K562 (cell line): ENCODE measurements at regions not wholly inside any gene's neighbourhood (a gene's known extent, or its start where the extent isn't known, plus 50 kb on each side); places are given as distances from the start of the nearest gene placed in this dataset.

Experiments
- CBFA2T2 ChIP-seq: fragments of 450-650 bp; conservative IDR thresholded peaks from 2 replicates; pipeline ENCODE4 v1.6.1; 2017; ENCODE audit warnings: mild to moderate bottlenecking
- CBFB ChIP-seq: sonication (generic); formaldehyde crosslinking; IDR thresholded peaks from 2 replicates; pipeline ENCODE4 v1.4.0; 2020; ENCODE audit warnings: mild to moderate bottlenecking, missing genetic modification reagents
- CHD2 ChIP-seq: IDR thresholded peaks from 2 replicates; pipeline ENCODE4 v1.6.1; 2011; ENCODE audit warnings: low read depth, low read length
- FOXM1 ChIP-seq, 2 experiments: fragments of 450-650 bp in 1 of 2; sonication (generic) in 1 of 2; formaldehyde crosslinking in 1 of 2; IDR thresholded peaks; 2 replicates each; pipeline versions ENCODE4 v1.6.1 to v1.9.0; 2017 to 2022; ENCODE audit warnings: low read depth in 2 of 2, mild to moderate bottlenecking in 2 of 2, missing genetic modification reagents in 1 of 2, moderate library complexity in 1 of 2
- HDAC3 ChIP-seq: fragments of 450-650 bp; IDR thresholded peaks from 2 replicates; pipeline ENCODE4 v1.6.1; 2018; ENCODE audit warnings: borderline replicate concordance, mild to moderate bottlenecking, moderate library complexity; ENCODE audit not compliant: partially characterized antibody
- HDAC6 ChIP-seq: IDR thresholded peaks from 2 replicates; pipeline ENCODE4 v1.6.1; 2012; ENCODE audit warnings: low read depth, mild to moderate bottlenecking, control low read depth, inconsistent platforms, low read length, moderate library complexity
- MTA2 ChIP-seq: fragments of 450-650 bp; IDR thresholded peaks from 2 replicates; pipeline ENCODE4 v1.6.1; 2016; ENCODE audit warnings: low read depth
- MYNN ChIP-seq, 2 experiments: sonication (generic); formaldehyde crosslinking in 1 of 2; IDR thresholded peaks; 2 replicates each; pipeline versions ENCODE4 v1.5.0 to v1.6.1; 2016 to 2020; ENCODE audit warnings: antibody characterized with exemption in 1 of 2, missing genetic modification reagents in 1 of 2
- NR4A1 ChIP-seq, 2 experiments: fragments of 250-450 bp in 1 of 2; fragments of 450-650 bp in 1 of 2; sonication (Bioruptor Pico) in 1 of 2; IDR thresholded peaks; 2 replicates each; pipeline versions ENCODE4 v1.4.0 to v1.6.1; 2016 to 2020; ENCODE audit warnings: mild to moderate bottlenecking in 2 of 2, missing compliant biosample characterization in 1 of 2, missing genetic modification characterization in 1 of 2, moderate library complexity in 1 of 2
- POLR2A ChIP-seq: fragments of 450-650 bp; conservative IDR thresholded peaks from 2 replicates; pipeline ENCODE4 v1.6.1; 2016
- RBBP5 ChIP-seq: fragments of 200-600 bp; sonication (generic); IDR thresholded peaks from 2 replicates; pipeline ENCODE4 v1.6.1; 2012; ENCODE audit warnings: borderline replicate concordance, mild to moderate bottlenecking, low read length, control low read depth, inconsistent platforms; ENCODE audit not compliant: insufficient read depth, poor library complexity, severe bottlenecking
- TRIM24 ChIP-seq, 2 experiments: fragments of 450-650 bp; IDR thresholded peaks; 2 replicates each; pipeline ENCODE4 v1.6.1; 2016
- XRCC3 ChIP-seq: fragments of 450-650 bp; IDR thresholded peaks from 2 replicates; pipeline ENCODE4 v1.6.1; 2017; ENCODE audit warnings: mild to moderate bottlenecking, moderate library complexity
- ZNF431 ChIP-seq: sonication (generic); formaldehyde crosslinking; IDR thresholded peaks from 2 replicates; pipeline ENCODE4 v1.8.0; 2022; ENCODE audit warnings: mild to moderate bottlenecking, missing genetic modification reagents
- ZNF444 ChIP-seq: fragments of 250-450 bp; sonication (Bioruptor Pico); IDR thresholded peaks from 2 replicates; pipeline ENCODE4 v1.4.0; 2020; ENCODE audit warnings: mild to moderate bottlenecking, moderate library complexity
- TF ChIP-seq, protein P1 (sequence below), 2 experiments: IDR thresholded peaks in 1 of 2; conservative IDR thresholded peaks in 1 of 2; 2 replicates each; pipeline ENCODE4 v1.6.1; 2016; ENCODE audit warnings: low read depth in 2 of 2, mild to moderate bottlenecking in 1 of 2, missing compliant biosample characterization in 1 of 2, missing genetic modification characterization in 1 of 2, moderate library complexity in 1 of 2
- TF ChIP-seq, protein P2 (sequence below): fragments of 450-650 bp; formaldehyde crosslinking; IDR thresholded peaks from 2 replicates; pipeline ENCODE4 v1.4.0; 2020; ENCODE audit warnings: mild to moderate bottlenecking, moderate library complexity
- TF ChIP-seq, protein P3 (sequence below): IDR thresholded peaks from 3 replicates; pipeline ENCODE4 v1.6.1; 2011; ENCODE audit warnings: borderline replicate concordance, mild to moderate bottlenecking; ENCODE audit not compliant: insufficient read length, insufficient read depth
- TF ChIP-seq, protein P4 (sequence below): fragments of 450-650 bp; IDR thresholded peaks from 2 replicates; pipeline ENCODE4 v1.6.1; 2017; ENCODE audit warnings: antibody characterized with exemption, mild to moderate bottlenecking

DNA sequence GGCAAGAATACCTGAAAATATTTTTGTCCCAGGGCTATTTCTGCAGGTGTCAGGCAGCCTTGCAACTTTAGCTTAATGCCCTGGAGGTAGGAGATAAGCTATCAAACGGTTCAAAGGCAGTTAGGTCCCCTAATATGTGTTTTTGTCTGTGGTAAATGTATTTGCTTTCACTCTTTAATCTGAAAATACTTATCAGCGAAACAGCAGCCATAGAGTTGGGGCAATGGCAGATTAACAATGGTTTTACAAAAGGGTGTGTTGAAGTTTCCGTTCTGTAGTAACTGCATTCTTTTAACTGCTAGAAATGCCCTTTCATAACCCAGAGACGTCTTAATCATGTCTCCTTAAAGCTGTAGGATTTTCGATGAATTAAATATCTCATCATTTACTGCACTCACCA lies 265.0 kb upstream of the TRIB2 start (continued):
- TF ChIP-seq MTA2 (peak; percentile 70), CBFB (CRISPR knock-in tag) (no peak), HDAC3 (peak; percentile 67), NR4A1 (CRISPR knock-in tag; IDR thresholded peaks at IDR 0.05) (no peak), NR4A1 (tag; IDR thresholded peaks at IDR 0.05) (peak; percentile 49; the same call in 1 of the 2 replicates), ZNF431 (CRISPR knock-in tag) (no peak), MYNN (IDR thresholded peaks at IDR 0.05) (0 out of 2 replicates have a peak, but pooled peaks have one; percentile 14), MYNN (CRISPR knock-in tag; IDR thresholded peaks at IDR 0.05) (no peak), RBBP5 (peak; percentile 38), XRCC3 (no peak), ZNF444 (CRISPR knock-in tag) (no peak), CHD2 (no peak), CBFA2T2 (peak; percentile 92), TRIM24 (IDR thresholded peaks at IDR 0.05) (peak; percentile 37 to 89; a peak in 3 of 4 replicates), FOXM1 (IDR thresholded peaks at IDR 0.05; ENCODE audit: low read depth) (peak; percentile 81), FOXM1 (CRISPR knock-in tag; IDR thresholded peaks at IDR 0.05; ENCODE audit: low read depth) (no peak), POLR2A (no peak), HDAC6 (no peak)
- TF ChIP-seq, protein P1, sequence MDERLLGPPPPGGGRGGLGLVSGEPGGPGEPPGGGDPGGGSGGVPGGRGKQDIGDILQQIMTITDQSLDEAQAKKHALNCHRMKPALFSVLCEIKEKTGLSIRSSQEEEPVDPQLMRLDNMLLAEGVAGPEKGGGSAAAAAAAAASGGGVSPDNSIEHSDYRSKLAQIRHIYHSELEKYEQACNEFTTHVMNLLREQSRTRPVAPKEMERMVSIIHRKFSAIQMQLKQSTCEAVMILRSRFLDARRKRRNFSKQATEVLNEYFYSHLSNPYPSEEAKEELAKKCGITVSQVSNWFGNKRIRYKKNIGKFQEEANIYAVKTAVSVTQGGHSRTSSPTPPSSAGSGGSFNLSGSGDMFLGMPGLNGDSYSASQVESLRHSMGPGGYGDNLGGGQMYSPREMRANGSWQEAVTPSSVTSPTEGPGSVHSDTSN (CRISPR knock-in tag; IDR thresholded peaks at IDR 0.05; ENCODE audit: low read depth): no peak
- TF ChIP-seq, protein P1 (tag; conservative IDR thresholded peaks at IDR 0.05; ENCODE audit: low read depth): no peak
- TF ChIP-seq, protein P2, sequence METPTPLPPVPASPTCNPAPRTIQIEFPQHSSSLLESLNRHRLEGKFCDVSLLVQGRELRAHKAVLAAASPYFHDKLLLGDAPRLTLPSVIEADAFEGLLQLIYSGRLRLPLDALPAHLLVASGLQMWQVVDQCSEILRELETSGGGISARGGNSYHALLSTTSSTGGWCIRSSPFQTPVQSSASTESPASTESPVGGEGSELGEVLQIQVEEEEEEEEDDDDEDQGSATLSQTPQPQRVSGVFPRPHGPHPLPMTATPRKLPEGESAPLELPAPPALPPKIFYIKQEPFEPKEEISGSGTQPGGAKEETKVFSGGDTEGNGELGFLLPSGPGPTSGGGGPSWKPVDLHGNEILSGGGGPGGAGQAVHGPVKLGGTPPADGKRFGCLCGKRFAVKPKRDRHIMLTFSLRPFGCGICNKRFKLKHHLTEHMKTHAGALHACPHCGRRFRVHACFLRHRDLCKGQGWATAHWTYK (CRISPR knock-in tag): no peak
- TF ChIP-seq, protein P3, sequence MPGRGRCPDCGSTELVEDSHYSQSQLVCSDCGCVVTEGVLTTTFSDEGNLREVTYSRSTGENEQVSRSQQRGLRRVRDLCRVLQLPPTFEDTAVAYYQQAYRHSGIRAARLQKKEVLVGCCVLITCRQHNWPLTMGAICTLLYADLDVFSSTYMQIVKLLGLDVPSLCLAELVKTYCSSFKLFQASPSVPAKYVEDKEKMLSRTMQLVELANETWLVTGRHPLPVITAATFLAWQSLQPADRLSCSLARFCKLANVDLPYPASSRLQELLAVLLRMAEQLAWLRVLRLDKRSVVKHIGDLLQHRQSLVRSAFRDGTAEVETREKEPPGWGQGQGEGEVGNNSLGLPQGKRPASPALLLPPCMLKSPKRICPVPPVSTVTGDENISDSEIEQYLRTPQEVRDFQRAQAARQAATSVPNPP: no peak
- TF ChIP-seq, protein P4, sequence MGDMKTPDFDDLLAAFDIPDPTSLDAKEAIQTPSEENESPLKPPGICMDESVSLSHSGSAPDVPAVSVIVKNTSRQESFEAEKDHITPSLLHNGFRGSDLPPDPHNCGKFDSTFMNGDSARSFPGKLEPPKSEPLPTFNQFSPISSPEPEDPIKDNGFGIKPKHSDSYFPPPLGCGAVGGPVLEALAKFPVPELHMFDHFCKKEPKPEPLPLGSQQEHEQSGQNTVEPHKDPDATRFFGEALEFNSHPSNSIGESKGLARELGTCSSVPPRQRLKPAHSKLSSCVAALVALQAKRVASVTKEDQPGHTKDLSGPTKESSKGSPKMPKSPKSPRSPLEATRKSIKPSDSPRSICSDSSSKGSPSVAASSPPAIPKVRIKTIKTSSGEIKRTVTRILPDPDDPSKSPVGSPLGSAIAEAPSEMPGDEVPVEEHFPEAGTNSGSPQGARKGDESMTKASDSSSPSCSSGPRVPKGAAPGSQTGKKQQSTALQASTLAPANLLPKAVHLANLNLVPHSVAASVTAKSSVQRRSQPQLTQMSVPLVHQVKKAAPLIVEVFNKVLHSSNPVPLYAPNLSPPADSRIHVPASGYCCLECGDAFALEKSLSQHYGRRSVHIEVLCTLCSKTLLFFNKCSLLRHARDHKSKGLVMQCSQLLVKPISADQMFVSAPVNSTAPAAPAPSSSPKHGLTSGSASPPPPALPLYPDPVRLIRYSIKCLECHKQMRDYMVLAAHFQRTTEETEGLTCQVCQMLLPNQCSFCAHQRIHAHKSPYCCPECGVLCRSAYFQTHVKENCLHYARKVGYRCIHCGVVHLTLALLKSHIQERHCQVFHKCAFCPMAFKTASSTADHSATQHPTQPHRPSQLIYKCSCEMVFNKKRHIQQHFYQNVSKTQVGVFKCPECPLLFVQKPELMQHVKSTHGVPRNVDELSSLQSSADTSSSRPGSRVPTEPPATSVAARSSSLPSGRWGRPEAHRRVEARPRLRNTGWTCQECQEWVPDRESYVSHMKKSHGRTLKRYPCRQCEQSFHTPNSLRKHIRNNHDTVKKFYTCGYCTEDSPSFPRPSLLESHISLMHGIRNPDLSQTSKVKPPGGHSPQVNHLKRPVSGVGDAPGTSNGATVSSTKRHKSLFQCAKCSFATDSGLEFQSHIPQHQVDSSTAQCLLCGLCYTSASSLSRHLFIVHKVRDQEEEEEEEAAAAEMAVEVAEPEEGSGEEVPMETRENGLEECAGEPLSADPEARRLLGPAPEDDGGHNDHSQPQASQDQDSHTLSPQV: no peak; the same call in 1 of the 2 replicates
